Esophagus muscularis mucosa (tissue), 4 donors: ENCODE measurements at regions not wholly inside any gene's neighbourhood (a gene's known extent, or its start where the extent isn't known, plus 50 kb on each side); places are given as distances from the start of the nearest gene placed in this dataset.

Experiments
- DNase-seq: peaks from one replicate; pipeline ENCODE4 v3.0.0-alpha.2; 2017; ENCODE audit errors: extremely low spot score
- H3K27ac ChIP-seq, 4 donors: fragments of 200-600 bp; sonication (generic); replicated peaks in 1 of 4; 1 replicate in 3 of 4; 2 replicates in 1 of 4; pipeline ENCODE4 v1.5.1; 2016 to 2019; ENCODE audit warnings: mild to moderate bottlenecking in 1 of 4
- H3K27me3 ChIP-seq, 4 donors: fragments of 200-600 bp; sonication (generic); one replicate each; pipeline versions ENCODE4 v1.5.1 to v1.6.0; 2016 to 2019
- H3K36me3 ChIP-seq, 4 donors: fragments of 200-600 bp; sonication (generic); one replicate each; pipeline ENCODE4 v1.5.1; 2016 to 2019
- H3K4me1 ChIP-seq, 4 donors: fragments of 200-600 bp; sonication (generic); one replicate each; pipeline ENCODE4 v1.5.1; 2016 to 2019
- H3K4me3 ChIP-seq, 4 donors: fragments of 200-600 bp; sonication (generic); 1 replicate in 2 of 4; 2 replicates in 2 of 4; pipeline ENCODE4 v1.5.1; 2016 to 2019; ENCODE audit warnings: mild to moderate bottlenecking in 4 of 4, moderate library complexity in 1 of 4
- H3K9me3 ChIP-seq, 4 donors: fragments of 200-600 bp; sonication (generic); 1 replicate in 3 of 4; 2 replicates in 1 of 4; pipeline ENCODE4 v1.5.1; 2016 to 2019
- EP300 ChIP-seq: sonication (generic); formaldehyde crosslinking; IDR thresholded peaks from one replicate; pipeline ENCODE4 v1.6.1; 2017; ENCODE audit warnings: antibody characterized with exemption
- POLR2A ChIP-seq: fragments of 450-650 bp; IDR thresholded peaks from one replicate; pipeline ENCODE4 v1.6.1; 2017; ENCODE audit warnings: antibody characterized with exemption, moderate library complexity, mild to moderate bottlenecking, low read depth
- POLR2AphosphoS5 ChIP-seq, 2 donors: sonication (generic); formaldehyde crosslinking; IDR thresholded peaks; one replicate each; pipeline ENCODE4 v1.6.1; 2017; ENCODE audit warnings: antibody characterized with exemption in 2 of 2
- WGBS: methylation state at CpG from one replicate; pipeline ENCODE4 v1.1.5; 2018; 5-methylcytosine and 5-hydroxymethylcytosine counted together
- intact Hi-C: fragments of 100-400 bp; cut with DNase I; formaldehyde crosslinking; loops from one replicate; pipeline ENCODE4 v1.15.1; 2023
- TF ChIP-seq, protein P1 (sequence below), 3 experiments: fragments of 200-600 bp in 2 of 3; fragments of 450-650 bp in 1 of 3; sonication (generic) in 2 of 3; IDR thresholded peaks; one replicate each; pipeline ENCODE4 v1.5.1; 2017 to 2019; ENCODE audit warnings: antibody characterized with exemption in 3 of 3, mild to moderate bottlenecking in 2 of 3, moderate library complexity in 1 of 3

DNA sequence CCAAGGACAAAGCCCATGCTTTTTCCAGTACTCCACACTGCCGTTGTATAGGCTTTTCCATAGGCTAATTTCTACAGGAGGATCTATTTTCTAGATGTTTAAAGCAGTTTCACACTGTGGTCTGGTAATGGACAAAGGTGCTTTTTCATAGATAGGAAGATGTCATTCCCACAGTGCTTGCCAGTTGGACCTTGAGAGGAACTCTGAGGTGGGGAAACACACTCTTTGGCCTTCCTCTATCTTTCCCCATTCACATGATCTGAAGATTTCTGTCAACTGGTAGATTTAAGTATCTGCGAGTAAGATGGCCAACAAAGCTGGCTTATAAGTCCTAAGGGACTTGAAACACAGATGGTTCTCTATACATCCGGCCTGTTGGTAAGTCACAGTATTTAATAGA lies 477.3 kb downstream of the UTRN start:
- H3K36me3 ChIP-seq: peaks cover 4 to 13% (median 4%) of the 10 kb centered on the region in 4 donors

DNA sequence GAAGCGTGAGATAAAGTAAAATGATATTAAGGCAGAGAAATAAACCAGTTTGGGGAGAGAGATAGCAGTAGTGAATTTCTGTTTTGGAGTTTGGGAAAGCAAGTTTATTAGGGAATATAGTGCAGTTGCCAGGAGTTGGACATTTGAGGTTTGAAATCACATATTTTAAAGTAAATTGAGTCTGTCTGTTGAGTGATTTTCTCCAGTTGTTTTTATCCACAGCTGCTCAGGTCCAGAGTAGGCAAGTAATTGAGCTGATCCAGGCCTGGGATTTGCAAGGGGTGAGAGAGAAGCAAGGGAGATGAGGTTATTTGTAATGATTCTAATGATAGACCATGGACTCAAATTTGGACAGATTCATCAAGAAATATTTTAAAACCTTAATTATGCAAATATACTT lies 481.9 kb downstream of the UTRN start:
- no peak for TF ChIP-seq EP300
- no peak for TF ChIP-seq POLR2AphosphoS5 (IDR thresholded peaks at IDR 0.05)
- TF ChIP-seq, protein P1, sequence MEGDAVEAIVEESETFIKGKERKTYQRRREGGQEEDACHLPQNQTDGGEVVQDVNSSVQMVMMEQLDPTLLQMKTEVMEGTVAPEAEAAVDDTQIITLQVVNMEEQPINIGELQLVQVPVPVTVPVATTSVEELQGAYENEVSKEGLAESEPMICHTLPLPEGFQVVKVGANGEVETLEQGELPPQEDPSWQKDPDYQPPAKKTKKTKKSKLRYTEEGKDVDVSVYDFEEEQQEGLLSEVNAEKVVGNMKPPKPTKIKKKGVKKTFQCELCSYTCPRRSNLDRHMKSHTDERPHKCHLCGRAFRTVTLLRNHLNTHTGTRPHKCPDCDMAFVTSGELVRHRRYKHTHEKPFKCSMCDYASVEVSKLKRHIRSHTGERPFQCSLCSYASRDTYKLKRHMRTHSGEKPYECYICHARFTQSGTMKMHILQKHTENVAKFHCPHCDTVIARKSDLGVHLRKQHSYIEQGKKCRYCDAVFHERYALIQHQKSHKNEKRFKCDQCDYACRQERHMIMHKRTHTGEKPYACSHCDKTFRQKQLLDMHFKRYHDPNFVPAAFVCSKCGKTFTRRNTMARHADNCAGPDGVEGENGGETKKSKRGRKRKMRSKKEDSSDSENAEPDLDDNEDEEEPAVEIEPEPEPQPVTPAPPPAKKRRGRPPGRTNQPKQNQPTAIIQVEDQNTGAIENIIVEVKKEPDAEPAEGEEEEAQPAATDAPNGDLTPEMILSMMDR (IDR thresholded peaks at IDR 0.05): no peak
- TF ChIP-seq POLR2A: no peak
- Histone ChIP-seq H3K27me3 (no peaks in the 10 kb centered on the region), H3K36me3 (peaks cover 4 to 8% (median 4%) of the 10 kb centered on the region in 4 donors), H3K4me1 (peaks cover 0 to 9% (median 0%) of the 10 kb centered on the region in 4 donors), H3K9me3 (no peaks in the 10 kb centered on the region), H3K4me3 (no peak overlapping the region), H3K27ac (no peak overlapping the region)
- intact Hi-C loops: no loop called here
- WGBS: 94% methylated on average over 1 of the region's 1 CpG
- DNase-seq: no peak

More for the DNA sequence above, 477.3 kb downstream of the UTRN start:
- no peak overlapping the region for H3K4me3 ChIP-seq
- intact Hi-C loops: no loop called here
- 92% methylated on average over 3 of the region's 3 CpGs for WGBS
- H3K27ac ChIP-seq: no peak overlapping the region
- no peaks in the 10 kb centered on the region for H3K27me3 ChIP-seq
- no peak for DNase-seq
- H3K4me1 ChIP-seq: no peaks in the 10 kb centered on the region
- no peak for TF ChIP-seq POLR2A
- no peak for TF ChIP-seq EP300
- TF ChIP-seq, protein P1 (IDR thresholded peaks at IDR 0.05): no peak
- TF ChIP-seq POLR2AphosphoS5 (IDR thresholded peaks at IDR 0.05): no peak
- no peaks in the 10 kb centered on the region for H3K9me3 ChIP-seq

DNA sequence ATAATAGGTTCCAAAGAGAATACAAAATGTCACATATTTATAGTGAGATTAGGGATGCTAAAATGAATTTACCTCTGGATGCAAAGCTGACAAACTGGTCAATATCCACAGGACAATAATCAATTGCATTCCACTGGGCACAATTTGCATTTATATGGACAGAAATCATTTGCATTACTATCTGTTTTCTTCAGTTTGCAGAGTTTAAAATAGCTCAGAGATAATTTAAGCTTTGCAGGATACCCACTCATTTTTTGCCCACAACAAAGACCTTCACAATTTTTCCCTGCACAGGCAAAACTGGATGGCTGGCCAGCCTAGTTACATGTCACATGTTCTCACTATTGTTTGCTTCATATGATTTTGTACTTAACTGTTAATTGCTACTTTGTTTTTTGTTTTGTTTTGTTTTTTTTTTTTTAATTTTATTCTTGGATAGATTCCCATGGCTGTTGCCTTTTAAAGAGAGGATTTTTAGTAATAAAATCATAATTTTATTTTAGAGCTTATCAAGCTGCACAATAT lies 483.5 kb downstream of the UTRN start:
- intact Hi-C loops: no loop called here
- peaks cover 0 to 9% (median 0%) of the 10 kb centered on the region in 4 donors for H3K4me1 ChIP-seq
- no peak overlapping the region for H3K27ac ChIP-seq
- H3K4me3 ChIP-seq: no peak overlapping the region
- H3K9me3 ChIP-seq: no peaks in the 10 kb centered on the region
- TF ChIP-seq, protein P1 (IDR thresholded peaks at IDR 0.05): no peak
- no peak for TF ChIP-seq POLR2A
- TF ChIP-seq EP300: no peak
- TF ChIP-seq POLR2AphosphoS5 (IDR thresholded peaks at IDR 0.05): no peak
- H3K27me3 ChIP-seq: no peaks in the 10 kb centered on the region
- H3K36me3 ChIP-seq: peaks cover 0 to 14% (median 9%) of the 10 kb centered on the region in 4 donors
- DNase-seq: no peak

DNA sequence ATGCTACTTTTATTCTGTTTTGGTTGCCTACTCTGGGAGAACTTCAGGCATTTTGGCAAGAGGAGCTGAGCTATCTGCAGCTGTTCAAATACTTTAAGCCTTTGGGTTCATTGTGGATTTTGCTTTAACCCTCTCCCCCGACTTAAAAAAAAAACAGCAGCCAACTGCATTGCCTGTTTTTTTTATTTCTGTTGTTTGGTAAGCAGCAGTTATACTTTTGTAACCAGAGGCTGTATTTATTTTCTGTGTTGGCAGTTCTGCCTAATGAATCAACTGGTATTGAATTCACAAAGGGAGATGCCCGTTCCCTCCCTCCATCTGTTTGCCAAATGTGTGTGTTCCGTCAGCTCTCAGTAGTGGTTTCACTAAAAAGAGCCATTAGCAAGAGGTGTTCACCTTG lies 484.0 kb downstream of the UTRN start:
- no peak for TF ChIP-seq POLR2AphosphoS5 (IDR thresholded peaks at IDR 0.05)
- TF ChIP-seq, protein P1 (IDR thresholded peaks at IDR 0.05): no peak
- TF ChIP-seq EP300: no peak
- TF ChIP-seq POLR2A: no peak
- Histone ChIP-seq H3K9me3 (no peaks in the 10 kb centered on the region), H3K4me3 (no peak overlapping the region), H3K27me3 (no peaks in the 10 kb centered on the region), H3K27ac (no peak overlapping the region), H3K36me3 (peaks cover 0 to 18% (median 10%) of the 10 kb centered on the region in 4 donors), H3K4me1 (peaks cover 0 to 9% (median 0%) of the 10 kb centered on the region in 4 donors)
- WGBS: 77% methylated on average over 3 of the region's 3 CpGs
- DNase-seq: no peak
- intact Hi-C loops: no loop called here
